ENCODE measurements at regions not wholly inside any gene's neighbourhood (a gene's known extent, or its start where the extent isn't known, plus 50 kb on each side); places are given as distances from the start of the nearest gene placed in this dataset.

DNA sequence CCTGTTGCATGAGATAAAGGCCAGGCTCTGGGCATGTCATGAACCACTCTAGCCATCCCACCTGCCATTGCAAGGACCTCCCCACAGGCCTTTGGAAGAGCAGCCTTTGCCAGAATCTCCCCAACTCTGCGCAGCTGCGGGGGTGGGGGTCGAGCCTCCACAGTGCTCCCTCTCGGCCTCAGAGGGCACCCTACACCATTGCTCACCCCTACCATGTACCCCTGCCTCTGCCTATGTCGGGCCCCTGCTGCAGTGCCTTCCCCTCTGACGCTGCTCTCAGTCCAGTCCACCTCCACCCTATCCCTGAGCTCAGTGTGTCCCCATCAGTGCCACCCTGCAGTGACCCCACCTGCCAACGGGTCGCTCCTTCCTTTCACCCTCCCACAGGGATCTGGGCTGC, 679.7 kb upstream of the RAB6C start:
- H3K27me3 ChIP-seq (ENCODE audit: insufficient read depth, poor library complexity, severe bottlenecking): no peaks in the 10 kb centered on the region
- H3K27ac ChIP-seq (replicated peaks): no peak overlapping the region
- no peak for DNase-seq (ENCODE audit: low read depth in 1 of 2, low spot score in 1 of 2)
- TF ChIP-seq POLR2AphosphoS5 (IDR thresholded peaks at IDR 0.05; ENCODE audit: low read depth): no peak
- TF ChIP-seq, protein P1, sequence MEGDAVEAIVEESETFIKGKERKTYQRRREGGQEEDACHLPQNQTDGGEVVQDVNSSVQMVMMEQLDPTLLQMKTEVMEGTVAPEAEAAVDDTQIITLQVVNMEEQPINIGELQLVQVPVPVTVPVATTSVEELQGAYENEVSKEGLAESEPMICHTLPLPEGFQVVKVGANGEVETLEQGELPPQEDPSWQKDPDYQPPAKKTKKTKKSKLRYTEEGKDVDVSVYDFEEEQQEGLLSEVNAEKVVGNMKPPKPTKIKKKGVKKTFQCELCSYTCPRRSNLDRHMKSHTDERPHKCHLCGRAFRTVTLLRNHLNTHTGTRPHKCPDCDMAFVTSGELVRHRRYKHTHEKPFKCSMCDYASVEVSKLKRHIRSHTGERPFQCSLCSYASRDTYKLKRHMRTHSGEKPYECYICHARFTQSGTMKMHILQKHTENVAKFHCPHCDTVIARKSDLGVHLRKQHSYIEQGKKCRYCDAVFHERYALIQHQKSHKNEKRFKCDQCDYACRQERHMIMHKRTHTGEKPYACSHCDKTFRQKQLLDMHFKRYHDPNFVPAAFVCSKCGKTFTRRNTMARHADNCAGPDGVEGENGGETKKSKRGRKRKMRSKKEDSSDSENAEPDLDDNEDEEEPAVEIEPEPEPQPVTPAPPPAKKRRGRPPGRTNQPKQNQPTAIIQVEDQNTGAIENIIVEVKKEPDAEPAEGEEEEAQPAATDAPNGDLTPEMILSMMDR (IDR thresholded peaks at IDR 0.05; ENCODE audit: insufficient read depth, low read length): no peak
- TF ChIP-seq SPI1 (IDR thresholded peaks at IDR 0.05; ENCODE audit: borderline replicate concordance, low read depth): no peak
- H3K4me3 ChIP-seq (replicated peaks; ENCODE audit: insufficient read depth, low read length): no peak overlapping the region

DNA sequence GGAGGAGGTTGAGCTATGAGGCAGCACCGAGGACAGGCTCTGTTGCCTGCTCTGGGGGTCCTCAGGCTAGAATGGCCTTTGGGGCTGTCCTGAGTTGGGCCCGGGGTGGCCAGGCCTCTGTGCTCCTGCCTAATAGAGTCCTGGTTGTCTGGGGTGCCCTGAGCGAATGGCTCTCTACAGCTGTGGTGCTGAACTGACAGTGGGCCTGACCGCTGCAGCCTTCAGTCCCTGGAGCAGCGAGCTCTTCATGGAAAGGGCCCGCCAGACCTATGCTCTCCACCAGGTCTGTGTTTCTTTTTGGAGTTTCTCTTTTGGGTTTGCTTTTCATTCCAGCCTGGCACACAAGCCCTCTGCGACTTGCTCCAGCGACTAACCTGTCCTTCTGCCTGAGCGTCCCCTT, 679.0 kb upstream of the RAB6C start:
- H3K4me3 ChIP-seq (replicated peaks; ENCODE audit: insufficient read depth, low read length): no peak overlapping the region

DNA sequence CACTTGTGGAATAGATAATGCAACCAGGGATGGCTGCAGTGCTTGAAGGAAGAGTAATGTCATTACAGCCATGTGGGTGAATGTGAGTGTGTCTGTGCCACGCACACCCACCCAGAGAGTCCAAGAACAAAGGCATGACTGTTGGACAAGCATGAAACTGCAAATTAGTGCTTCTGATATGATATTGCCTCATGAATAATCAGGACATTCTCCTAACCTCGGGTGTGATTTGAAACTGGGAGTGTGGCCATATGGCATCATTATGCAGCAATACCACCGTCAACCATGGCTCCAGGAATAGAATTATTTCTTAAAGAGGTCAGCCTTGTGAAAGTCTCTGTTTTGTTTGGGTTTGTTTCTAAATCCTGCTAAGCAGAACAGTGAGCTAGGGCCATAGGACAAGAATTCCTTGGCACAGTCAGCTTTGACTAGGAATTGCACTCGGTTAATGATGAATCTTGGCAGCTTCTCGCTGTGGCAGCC, 678.0 kb upstream of the RAB6C start:
- Histone ChIP-seq H3K27ac (replicated peaks) (no peak overlapping the region), H3K4me3 (replicated peaks; ENCODE audit: insufficient read depth, low read length) (no peak overlapping the region)

More for the DNA sequence above, 679.0 kb upstream of the RAB6C start:
- TF ChIP-seq, protein P1 (IDR thresholded peaks at IDR 0.05; ENCODE audit: insufficient read depth, low read length): no peak
- no peak for TF ChIP-seq SPI1 (IDR thresholded peaks at IDR 0.05; ENCODE audit: borderline replicate concordance, low read depth)
- no peak for TF ChIP-seq POLR2AphosphoS5 (IDR thresholded peaks at IDR 0.05; ENCODE audit: low read depth)
- TF ChIP-seq REST (IDR thresholded peaks at IDR 0.05; ENCODE audit: insufficient replicate concordance, low read depth): no peak
- TF ChIP-seq GABPA (IDR thresholded peaks at IDR 0.05; ENCODE audit: low read depth): no peak
- no peak for DNase-seq (ENCODE audit: low read depth in 1 of 2, low spot score in 1 of 2)
- Histone ChIP-seq H3K27me3 (ENCODE audit: insufficient read depth, poor library complexity, severe bottlenecking) (no peaks in the 10 kb centered on the region), H3K27ac (replicated peaks) (no peak overlapping the region)

More for the DNA sequence above, 678.0 kb upstream of the RAB6C start:
- no peaks in the 10 kb centered on the region for H3K27me3 ChIP-seq (ENCODE audit: insufficient read depth, poor library complexity, severe bottlenecking)
- TF ChIP-seq SPI1 (IDR thresholded peaks at IDR 0.05; ENCODE audit: borderline replicate concordance, low read depth) (no peak), GABPA (IDR thresholded peaks at IDR 0.05; ENCODE audit: low read depth) (no peak), REST (IDR thresholded peaks at IDR 0.05; ENCODE audit: insufficient replicate concordance, low read depth) (no peak), POLR2AphosphoS5 (IDR thresholded peaks at IDR 0.05; ENCODE audit: low read depth) (no peak)
- TF ChIP-seq, protein P1 (IDR thresholded peaks at IDR 0.05; ENCODE audit: insufficient read depth, low read length): no peak
- no peak for DNase-seq (ENCODE audit: low read depth in 1 of 2, low spot score in 1 of 2)

Measured in HL-60 (cell line).